GM12878 (cell line): ENCODE measurements at regions not wholly inside any gene's neighbourhood (a gene's known extent, or its start where the extent isn't known, plus 50 kb on each side); places are given as distances from the start of the nearest gene placed in this dataset.

Experiments used
- ATAC-seq: fragments of 200-7000 bp; cut with Tn5 transposase; 3 replicates; pipeline ENCODE4 v1.9.1; 2020; ENCODE audit warnings: mild to moderate bottlenecking, moderate library complexity
- BruUV-seq: library from RNA; stranded (reverse); fragments of 400-500 nt; replicated peaks from 2 replicates; lab custom pipeline; 2021; lab: Mats Ljungman, UMichigan
- CTCF ChIA-PET: fragments of 300-600 bp; sonication (Branson Sonifier 250); formaldehyde crosslinking; extraction: SDS; loops from one replicate; lab custom pipeline; 2021; ENCODE audit warnings: inconsistent platforms; lab: Yijun Ruan, JAX
- POLR2A ChIA-PET: fragments of 350-600 bp; formaldehyde crosslinking; extraction: SDS; loops from one replicate; lab custom pipeline; 2021; ENCODE audit warnings: inconsistent platforms; lab: Charles Lee
- RAD21 ChIA-PET: fragments of 300-600 bp; sonication (Branson Sonifier 250); formaldehyde crosslinking; loops from one replicate; lab custom pipeline; 2023; ENCODE audit warnings: antibody characterized with exemption; ENCODE audit not compliant: unreplicated experiment; lab: Charles Lee
- SMC1A ChIA-PET: fragments of 300-600 bp; sonication (Branson Sonifier 250); formaldehyde crosslinking; loops from one replicate; lab custom pipeline; 2023; ENCODE audit not compliant: unreplicated experiment, uncharacterized antibody; lab: Charles Lee
- DNase-seq: peaks from one replicate; pipeline ENCODE4 v3.0.0-alpha.2; 2011; ENCODE audit warnings: low read depth, low spot score
- FAIRE-seq: peaks from 3 replicates; lab custom pipeline; 2011; peaks lifted over from hg19 to GRCh38; lab: Jason Lieb, UNC
- H2AFZ ChIP-seq: 2 replicates; pipeline ENCODE4 v1.6.0; 2011; ENCODE audit warnings: low read depth, low read length, control low read depth; ENCODE audit not compliant: control insufficient read depth
- H3K27ac ChIP-seq: 2 replicates; pipeline ENCODE4 v1.5.1; 2011; ENCODE audit warnings: control low read depth; ENCODE audit not compliant: control insufficient read depth, insufficient read depth
- H3K27me3 ChIP-seq, 2 experiments: replicated peaks in 1 of 2; 2 replicates each; pipeline versions ENCODE4 v1.6.0 to v1.6.1; 2011; ENCODE audit warnings: low read length in 1 of 2; ENCODE audit not compliant: control insufficient read depth in 2 of 2, insufficient read depth in 2 of 2
- H3K36me3 ChIP-seq, 2 experiments: 2 replicates each; pipeline ENCODE4 v1.5.1; 2011; ENCODE audit warnings: low read length in 1 of 2; ENCODE audit not compliant: control insufficient read depth in 2 of 2, insufficient read depth in 2 of 2
- H3K4me1 ChIP-seq: 2 replicates; pipeline ENCODE4 v1.6.1; 2011; ENCODE audit warnings: mild to moderate bottlenecking, low read length, moderate library complexity, mixed read lengths; ENCODE audit not compliant: control insufficient read depth, insufficient read depth
- H3K4me2 ChIP-seq: 2 replicates; pipeline ENCODE4 v1.6.0; 2011; ENCODE audit warnings: control low read depth; ENCODE audit not compliant: control insufficient read depth, insufficient read depth
- H3K4me3 ChIP-seq: fragments of 200-600 bp; sonication (generic); 2 replicates; pipeline ENCODE4 v1.5.1; 2016
- H3K79me2 ChIP-seq: 2 replicates; pipeline ENCODE4 v1.6.0; 2011; ENCODE audit warnings: low read length; ENCODE audit not compliant: control insufficient read depth, insufficient read depth
- H3K9ac ChIP-seq: 2 replicates; pipeline ENCODE4 v1.8.0; 2011; ENCODE audit warnings: low read length, control low read depth, mixed read lengths; ENCODE audit not compliant: control insufficient read depth, insufficient read depth
- H3K9me3 ChIP-seq: replicated peaks from 3 replicates; pipeline ENCODE4 v1.5.1; 2011; ENCODE audit warnings: mild to moderate bottlenecking, low read length; ENCODE audit not compliant: control insufficient read depth, insufficient read depth
- H4K20me1 ChIP-seq: 2 replicates; pipeline ENCODE4 v1.6.0; 2011; ENCODE audit not compliant: control insufficient read depth, insufficient read depth
- BRCA1 ChIP-seq: IDR thresholded peaks from 2 replicates; pipeline ENCODE4 v1.6.1; 2011; ENCODE audit warnings: low read depth, low read length, improper control_type of control experiment
- CHD4 ChIP-seq: fragments of 200-600 bp; sonication (generic); IDR thresholded peaks from 2 replicates; pipeline ENCODE4 v1.6.1; 2016; ENCODE audit warnings: mild to moderate bottlenecking
- HCFC1 ChIP-seq: fragments of 150-350 bp; IDR thresholded peaks from 2 replicates; pipeline ENCODE4 v1.6.1; 2014; ENCODE audit warnings: low read length
- IKZF1 ChIP-seq: fragments of 450-650 bp; conservative IDR thresholded peaks from 2 replicates; pipeline ENCODE4 v1.6.1; 2017; ENCODE audit warnings: antibody characterized with exemption, mild to moderate bottlenecking
- NR2F1 ChIP-seq: fragments of 450-650 bp; conservative IDR thresholded peaks from 2 replicates; pipeline ENCODE4 v1.6.1; 2017; ENCODE audit warnings: mild to moderate bottlenecking
- RAD21 ChIP-seq: IDR thresholded peaks from 2 replicates; pipeline ENCODE4 v1.6.1; 2011; ENCODE audit warnings: mild to moderate bottlenecking, low read depth, low read length, moderate library complexity; ENCODE audit not compliant: insufficient read depth
- STAT3 ChIP-seq: IDR thresholded peaks from 2 replicates; pipeline ENCODE4 v1.6.1; 2011; ENCODE audit warnings: low read depth, low read length, improper control_type of control experiment
- YBX1 ChIP-seq: fragments of 450-650 bp; IDR thresholded peaks from 2 replicates; pipeline ENCODE4 v1.6.1; 2016; ENCODE audit warnings: antibody characterized with exemption
- WGBS: methylation state at CpG from one replicate; pipeline ENCODE4 v1.1.6; 2016; ENCODE audit warnings: low lambda C conversion rate; ENCODE audit not compliant: insufficient replicate concordance, insufficient coverage; ENCODE audit errors: missing lambda C conversion rate; 5-methylcytosine and 5-hydroxymethylcytosine counted together
- in situ Hi-C: fragments of 300-500 bp; cut with MboI; formaldehyde crosslinking; loops from 9 replicates; pipeline ENCODE4 v1.14.3; 2018; ENCODE audit warnings: mixed read lengths
- intact Hi-C: fragments of 100-400 bp; cut with micrococcal nuclease; formaldehyde crosslinking; loops from one replicate; pipeline ENCODE4 v1.14.2; 2022; ENCODE audit not compliant: unreplicated experiment
- TF ChIP-seq, protein P1 (sequence below): IDR thresholded peaks from 2 replicates; pipeline ENCODE4 v1.6.1; 2011; ENCODE audit warnings: borderline replicate concordance, low read depth, mild to moderate bottlenecking, moderate library complexity, mixed read lengths, low read length; ENCODE audit not compliant: insufficient read depth; ENCODE audit errors: extremely low read length
- TF ChIP-seq, protein P2 (sequence below), 3 experiments: IDR thresholded peaks in 2 of 3; conservative IDR thresholded peaks in 1 of 3; 2 replicates each; pipeline ENCODE4 v1.5.1; 2011; ENCODE audit warnings: low read depth in 3 of 3, low read length in 3 of 3, mild to moderate bottlenecking in 3 of 3, control low read depth in 2 of 3, moderate library complexity in 2 of 3, inconsistent platforms in 1 of 3, mixed read lengths in 1 of 3; ENCODE audit not compliant: control insufficient read depth in 2 of 3, insufficient read depth in 1 of 3; ENCODE audit errors: extremely low read depth in 1 of 3

DNA sequence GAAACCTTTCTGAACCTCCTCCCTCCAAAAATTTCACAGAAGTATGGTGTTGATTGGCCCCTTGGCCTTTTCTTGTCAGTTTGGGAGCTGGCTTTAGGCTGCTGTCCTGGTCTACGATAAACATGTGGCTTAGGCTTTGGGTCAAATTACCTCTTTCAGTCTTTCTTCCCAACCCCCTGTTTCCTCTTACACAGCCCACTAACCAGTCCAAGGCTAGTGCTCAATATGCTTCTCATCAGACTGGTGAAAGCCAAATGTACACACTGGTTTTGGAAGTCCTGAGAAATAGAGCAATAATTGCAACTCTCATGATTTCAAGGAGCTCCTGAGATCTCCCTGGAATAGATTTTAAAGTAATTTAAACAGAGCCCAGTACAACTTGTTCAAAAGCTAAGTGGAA, 933.7 kb upstream of the GJE1 start (continued):
- TF ChIP-seq IKZF1 (no peak), NR2F1 (no peak)

DNA sequence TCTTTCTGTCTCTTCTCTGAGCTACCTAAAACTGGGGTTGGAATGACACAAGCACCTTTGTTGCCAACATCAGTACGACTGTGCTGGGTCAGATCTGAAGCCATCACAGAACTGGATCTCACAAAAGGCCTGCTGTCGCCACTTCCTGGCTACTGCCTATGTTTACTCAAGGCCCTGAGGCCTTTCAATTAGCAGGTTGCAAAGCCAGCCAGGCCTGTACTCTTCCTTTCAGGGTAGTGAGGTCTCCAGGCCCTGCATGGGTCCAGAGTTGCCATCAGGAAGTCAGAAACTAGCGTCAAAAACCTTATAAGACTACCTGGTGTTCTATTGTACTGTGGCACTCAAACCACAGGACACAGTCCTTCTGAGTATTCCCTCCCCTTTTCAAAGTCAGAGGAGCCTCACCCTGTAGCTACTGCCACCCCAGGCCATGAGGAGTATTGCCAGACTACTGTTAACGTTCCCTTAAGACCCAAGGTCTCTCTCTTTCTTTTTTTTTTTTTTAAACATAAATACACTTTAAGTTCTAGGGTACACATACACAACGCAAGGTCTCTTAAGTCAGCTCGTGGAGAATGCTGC, 937.4 kb upstream of the GJE1 start:
- H3K27ac ChIP-seq, result no peak overlapping the region
- no peak overlapping the region for H2AFZ ChIP-seq
- TF ChIP-seq RAD21 (0 out of 2 replicates have a peak, but pooled peaks have one; percentile 13), HCFC1 (no peak), YBX1 (no peak), STAT3 (no peak), BRCA1 (no peak), CHD4 (no peak)
- TF ChIP-seq, protein P1, sequence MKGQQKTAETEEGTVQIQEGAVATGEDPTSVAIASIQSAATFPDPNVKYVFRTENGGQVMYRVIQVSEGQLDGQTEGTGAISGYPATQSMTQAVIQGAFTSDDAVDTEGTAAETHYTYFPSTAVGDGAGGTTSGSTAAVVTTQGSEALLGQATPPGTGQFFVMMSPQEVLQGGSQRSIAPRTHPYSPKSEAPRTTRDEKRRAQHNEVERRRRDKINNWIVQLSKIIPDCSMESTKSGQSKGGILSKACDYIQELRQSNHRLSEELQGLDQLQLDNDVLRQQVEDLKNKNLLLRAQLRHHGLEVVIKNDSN, result no peak
- TF ChIP-seq, protein P2, sequence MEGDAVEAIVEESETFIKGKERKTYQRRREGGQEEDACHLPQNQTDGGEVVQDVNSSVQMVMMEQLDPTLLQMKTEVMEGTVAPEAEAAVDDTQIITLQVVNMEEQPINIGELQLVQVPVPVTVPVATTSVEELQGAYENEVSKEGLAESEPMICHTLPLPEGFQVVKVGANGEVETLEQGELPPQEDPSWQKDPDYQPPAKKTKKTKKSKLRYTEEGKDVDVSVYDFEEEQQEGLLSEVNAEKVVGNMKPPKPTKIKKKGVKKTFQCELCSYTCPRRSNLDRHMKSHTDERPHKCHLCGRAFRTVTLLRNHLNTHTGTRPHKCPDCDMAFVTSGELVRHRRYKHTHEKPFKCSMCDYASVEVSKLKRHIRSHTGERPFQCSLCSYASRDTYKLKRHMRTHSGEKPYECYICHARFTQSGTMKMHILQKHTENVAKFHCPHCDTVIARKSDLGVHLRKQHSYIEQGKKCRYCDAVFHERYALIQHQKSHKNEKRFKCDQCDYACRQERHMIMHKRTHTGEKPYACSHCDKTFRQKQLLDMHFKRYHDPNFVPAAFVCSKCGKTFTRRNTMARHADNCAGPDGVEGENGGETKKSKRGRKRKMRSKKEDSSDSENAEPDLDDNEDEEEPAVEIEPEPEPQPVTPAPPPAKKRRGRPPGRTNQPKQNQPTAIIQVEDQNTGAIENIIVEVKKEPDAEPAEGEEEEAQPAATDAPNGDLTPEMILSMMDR (IDR thresholded peaks at IDR 0.05 in 2 of 3, conservative IDR thresholded peaks at IDR 0.05 in 1 of 3; ENCODE audit: control insufficient read depth in 2 of 3, extremely low read depth in 1 of 3, insufficient read depth in 1 of 3, low read depth in 3 of 3, low read length in 3 of 3), result 0 out of 6 replicates have a peak, but pooled peaks of 1 of the 3 experiments have one; percentile 8
- no peaks in the 10 kb centered on the region for H3K36me3 ChIP-seq
- no peak overlapping the region for H3K4me2 ChIP-seq
- no peaks in the 10 kb centered on the region for H3K4me1 ChIP-seq
- H3K79me2 ChIP-seq, result no peaks in the 10 kb centered on the region
- H3K27me3 ChIP-seq, result no peaks in the 10 kb centered on the region
- DNase-seq (no peak), ATAC-seq (no peak; the same call in 2 of the 3 replicates), FAIRE-seq (no peak)
- H3K9ac ChIP-seq, result no peak overlapping the region
- ChIA-PET POLR2A (no interaction called here), SMC1A (no interaction called here), CTCF (no interaction called here), RAD21 (no interaction called here)
- no peaks in the 10 kb centered on the region for H4K20me1 ChIP-seq
- 20% methylated on average over 6 of the region's 6 CpGs for WGBS
- BruUV-seq, result no TSS peak
- intact Hi-C loops, result no loop called here
- H3K9me3 ChIP-seq, result no peaks in the 10 kb centered on the region
- in situ Hi-C loops, result no loop called here
- H3K4me3 ChIP-seq, result no peak overlapping the region
